C4-2B (cell line): ENCODE measurements at regions not wholly inside any gene's neighbourhood (a gene's known extent, or its start where the extent isn't known, plus 50 kb on each side); places are given as distances from the start of the nearest gene placed in this dataset.

Experiments
- ZFX ChIP-seq: fragments of 450-650 bp; IDR thresholded peaks from 2 replicates; pipeline ENCODE4 v1.6.1; 2017
- TF ChIP-seq, protein P1 (sequence below): fragments of 450-650 bp; conservative IDR thresholded peaks from 2 replicates; pipeline ENCODE4 v1.5.1; 2017; ENCODE audit warnings: mild to moderate bottlenecking

DNA sequence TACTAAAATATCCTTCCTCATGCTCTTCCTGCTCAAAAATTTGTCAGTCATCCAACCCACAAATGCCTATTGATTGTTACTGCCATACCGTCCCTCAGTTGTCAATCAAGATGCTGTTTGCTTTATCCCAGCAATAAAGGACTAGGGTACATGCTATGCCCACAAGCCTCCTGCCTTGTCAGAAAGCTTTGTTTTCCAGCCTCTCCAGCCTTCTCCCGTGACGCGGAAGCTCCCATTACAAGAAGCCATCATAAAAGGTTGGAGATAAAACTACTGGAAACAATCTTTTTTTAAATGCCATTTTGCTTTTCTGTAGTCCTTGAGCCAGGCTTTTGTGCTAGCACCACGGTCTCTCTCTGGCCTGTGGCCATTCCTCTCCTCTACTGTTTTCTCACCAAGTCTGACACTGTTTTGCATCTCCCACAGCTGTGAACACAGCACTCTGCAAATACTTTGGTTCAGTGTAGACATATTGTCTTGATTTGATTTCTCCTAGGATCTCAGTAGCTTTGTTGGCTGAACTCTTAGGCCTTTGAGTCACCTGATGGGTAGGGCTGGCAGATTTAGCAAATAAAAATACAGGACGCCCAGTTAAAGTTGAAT, 495.7 kb upstream of the JARID2 start:
- TF ChIP-seq, protein P1, sequence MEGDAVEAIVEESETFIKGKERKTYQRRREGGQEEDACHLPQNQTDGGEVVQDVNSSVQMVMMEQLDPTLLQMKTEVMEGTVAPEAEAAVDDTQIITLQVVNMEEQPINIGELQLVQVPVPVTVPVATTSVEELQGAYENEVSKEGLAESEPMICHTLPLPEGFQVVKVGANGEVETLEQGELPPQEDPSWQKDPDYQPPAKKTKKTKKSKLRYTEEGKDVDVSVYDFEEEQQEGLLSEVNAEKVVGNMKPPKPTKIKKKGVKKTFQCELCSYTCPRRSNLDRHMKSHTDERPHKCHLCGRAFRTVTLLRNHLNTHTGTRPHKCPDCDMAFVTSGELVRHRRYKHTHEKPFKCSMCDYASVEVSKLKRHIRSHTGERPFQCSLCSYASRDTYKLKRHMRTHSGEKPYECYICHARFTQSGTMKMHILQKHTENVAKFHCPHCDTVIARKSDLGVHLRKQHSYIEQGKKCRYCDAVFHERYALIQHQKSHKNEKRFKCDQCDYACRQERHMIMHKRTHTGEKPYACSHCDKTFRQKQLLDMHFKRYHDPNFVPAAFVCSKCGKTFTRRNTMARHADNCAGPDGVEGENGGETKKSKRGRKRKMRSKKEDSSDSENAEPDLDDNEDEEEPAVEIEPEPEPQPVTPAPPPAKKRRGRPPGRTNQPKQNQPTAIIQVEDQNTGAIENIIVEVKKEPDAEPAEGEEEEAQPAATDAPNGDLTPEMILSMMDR, result no peak
- no peak for TF ChIP-seq ZFX
